ENCODE measurements at regions not wholly inside any gene's neighbourhood (a gene's known extent, or its start where the extent isn't known, plus 50 kb on each side); places are given as distances from the start of the nearest gene placed in this dataset.

DNA sequence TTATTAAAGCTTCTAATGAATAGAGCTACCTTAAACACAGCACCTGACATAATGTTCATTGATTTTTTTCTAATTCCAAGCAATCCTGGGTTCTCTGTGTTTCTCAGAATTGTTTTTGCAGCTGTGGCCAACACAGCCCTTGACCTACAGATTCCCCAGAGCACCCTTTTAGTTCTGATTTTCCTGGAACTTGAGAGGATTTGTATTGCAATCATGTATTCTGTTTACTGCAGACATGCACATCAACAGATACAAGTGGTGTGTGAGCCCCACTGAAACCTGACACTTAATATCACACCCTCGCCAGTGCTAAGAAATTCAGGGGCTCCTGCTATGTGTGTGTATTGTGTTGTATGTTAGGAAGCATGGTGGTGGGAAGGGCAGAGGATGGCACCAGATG is 344.2 kb upstream of the POM121L12 start:
- Histone ChIP-seq H2BK15ac (ENCODE audit: low read depth, low read length) (no peak overlapping the region), H3K36me3 (ENCODE audit: control insufficient read depth, insufficient read depth, low read length) (no peaks in the 10 kb centered on the region), H4K5ac (ENCODE audit: low read depth, low read length) (no peak overlapping the region), H4K20me1 (ENCODE audit: insufficient read depth, low read length) (no peaks in the 10 kb centered on the region), H2BK20ac (ENCODE audit: low read depth, low read length) (no peak overlapping the region), H3K79me1 (ENCODE audit: low read depth in 1 of 2, low read length in 2 of 2) (no peaks in the 10 kb centered on the region), H3K9ac (ENCODE audit: low read depth, low read length) (no peak overlapping the region), H2BK120ac (ENCODE audit: low read depth, low read length) (no peak overlapping the region), H3K4ac (ENCODE audit: low read depth, low read length) (no peak overlapping the region), H4K8ac (ENCODE audit: low read depth in 2 of 2, low read length in 2 of 2) (no peak overlapping the region), H2BK5ac (ENCODE audit: low read depth, low read length, poor library complexity, severe bottlenecking) (no peak overlapping the region), H3K27ac (ENCODE audit: insufficient read depth, low read length) (no peak overlapping the region), H3K56ac (ENCODE audit: extremely low read depth, insufficient read depth, low read length) (no peak overlapping the region), H3K4me1 (ENCODE audit: control insufficient read depth, insufficient read depth, low read length) (no peaks in the 10 kb centered on the region), H3K9me1 (ENCODE audit: insufficient read depth, low read length) (no peaks in the 10 kb centered on the region), H3K14ac (replicated peaks; ENCODE audit: low read depth, low read length) (no peak overlapping the region), H3K23ac (ENCODE audit: low read depth, low read length) (no peak overlapping the region), H3K18ac (ENCODE audit: low read depth, low read length) (no peak overlapping the region), H2AK5ac (ENCODE audit: low read depth, low read length) (no peak overlapping the region), H2AFZ (replicated peaks; ENCODE audit: low read length, poor library complexity) (no peak overlapping the region), H3K9me3 (ENCODE audit: control insufficient read depth, insufficient read depth, low read length) (peaks cover 4% of the 10 kb centered on the region), H2AK9ac (replicated peaks; ENCODE audit: low read depth, low read length, poor library complexity) (no peak overlapping the region), H3K4me2 (ENCODE audit: low read depth, low read length) (no peak overlapping the region), H3K27me3 (ENCODE audit: control insufficient read depth, insufficient read depth, low read length) (no peaks in the 10 kb centered on the region), H4K91ac (ENCODE audit: insufficient read depth, low read depth, low read length) (no peak overlapping the region), H3K4me3 (ENCODE audit: insufficient read depth, low read depth, low read length) (no peak overlapping the region)
- dilution Hi-C loops (cut with HindIII; ENCODE audit: low sequenced_read_pairs, unreplicated experiment) (no loop called here), intact Hi-C loops (cut with micrococcal nuclease) (no loop called here), in situ Hi-C loops (cut with MboI; ENCODE audit: low sequenced_read_pairs) (no loop called here)
- no peak for DNase-seq
- POLR2A ChIA-PET (ENCODE audit: unreplicated experiment) = no interaction called here
- TF ChIP-seq RAD21 (IDR thresholded peaks at IDR 0.05; ENCODE audit: low read length) = no peak
- TF ChIP-seq MAZ (IDR thresholded peaks at IDR 0.05; ENCODE audit: borderline replicate concordance, low read depth, low read length) = no peak
- TF ChIP-seq SMC3 (IDR thresholded peaks at IDR 0.05; ENCODE audit: low read depth, low read length) = no peak
- TF ChIP-seq, protein P1, sequence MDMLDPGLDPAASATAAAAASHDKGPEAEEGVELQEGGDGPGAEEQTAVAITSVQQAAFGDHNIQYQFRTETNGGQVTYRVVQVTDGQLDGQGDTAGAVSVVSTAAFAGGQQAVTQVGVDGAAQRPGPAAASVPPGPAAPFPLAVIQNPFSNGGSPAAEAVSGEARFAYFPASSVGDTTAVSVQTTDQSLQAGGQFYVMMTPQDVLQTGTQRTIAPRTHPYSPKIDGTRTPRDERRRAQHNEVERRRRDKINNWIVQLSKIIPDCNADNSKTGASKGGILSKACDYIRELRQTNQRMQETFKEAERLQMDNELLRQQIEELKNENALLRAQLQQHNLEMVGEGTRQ (IDR thresholded peaks at IDR 0.05; ENCODE audit: low read depth, low read length) = no peak
- TF ChIP-seq CTCF (conservative IDR thresholded peaks at IDR 0.05; ENCODE audit: low read depth, low read length) = no peak
- no TSS peak for BruUV-seq (replicated peaks)
- CTCF ChIA-PET = no interaction called here
- ATAC-seq (ENCODE audit: low read depth) = no peak
- WGBS, 2 experiments (ENCODE audit: extremely low coverage in 2 of 2, insufficient read length in 1 of 2) = no CpG with 5 or more reads among the region's 1 CpG
